H1 (cell line): ENCODE measurements at regions not wholly inside any gene's neighbourhood (a gene's known extent, or its start where the extent isn't known, plus 50 kb on each side); places are given as distances from the start of the nearest gene placed in this dataset.

Experiments used
- CTCF ChIA-PET: fragments of 300-600 bp; sonication (Branson Sonifier 250); formaldehyde crosslinking; loops from one replicate; lab custom pipeline; 2021; ENCODE audit not compliant: partially characterized antibody; lab: Charles Lee
- POLR2A ChIA-PET: fragments of 300-600 bp; sonication (Branson Sonifier 250); formaldehyde crosslinking; loops from one replicate; lab custom pipeline; 2021; ENCODE audit warnings: inconsistent platforms; ENCODE audit not compliant: partially characterized antibody; lab: Charles Lee
- DNase-seq, 2 experiments: peaks; one replicate each; pipeline versions ENCODE4 v3.0.0 to v3.0.0-alpha.2; 2010 to 2022; ENCODE audit warnings: low spot score in 2 of 2, low read depth in 1 of 2, mixed read lengths in 1 of 2
- FAIRE-seq: peaks from 2 replicates; lab custom pipeline; 2011; peaks lifted over from hg19 to GRCh38; lab: Jason Lieb, UNC
- H2AFZ ChIP-seq: 2 replicates; pipeline ENCODE4 v1.8.1; 2012; ENCODE audit warnings: low read length, inconsistent platforms
- H2AK5ac ChIP-seq: 2 replicates; pipeline ENCODE4 v1.6.1; 2013; ENCODE audit warnings: low read depth, low read length
- H2BK120ac ChIP-seq: replicated peaks from 2 replicates; pipeline ENCODE3; 2013; ENCODE audit warnings: low read depth, low read length, inconsistent platforms
- H2BK12ac ChIP-seq: 2 replicates; pipeline ENCODE4 v1.6.1; 2013; ENCODE audit warnings: low read depth, low read length
- H2BK15ac ChIP-seq: 2 replicates; pipeline ENCODE4 v1.6.1; 2013; ENCODE audit warnings: low read length
- H2BK20ac ChIP-seq: 2 replicates; pipeline ENCODE4 v1.6.1; 2013; ENCODE audit warnings: low read length
- H2BK5ac ChIP-seq: 2 replicates; pipeline ENCODE4 v1.6.1; 2013; ENCODE audit warnings: low read depth, low read length
- H3K14ac ChIP-seq: 2 replicates; pipeline ENCODE4 v1.6.1; 2013; ENCODE audit warnings: inconsistent platforms; ENCODE audit not compliant: insufficient read length
- H3K18ac ChIP-seq: 2 replicates; pipeline ENCODE4 v1.6.1; 2013; ENCODE audit warnings: low read length; ENCODE audit errors: extremely low read depth
- H3K23ac ChIP-seq: 2 replicates; pipeline ENCODE4 v1.6.1; 2013; ENCODE audit warnings: inconsistent platforms; ENCODE audit not compliant: insufficient read length
- H3K23me2 ChIP-seq: 2 replicates; pipeline ENCODE4 v1.6.1; 2013; ENCODE audit warnings: low read depth, low read length
- H3K27ac ChIP-seq: 2 replicates; pipeline ENCODE4 v1.6.1; 2011; ENCODE audit warnings: low read depth, low read length, inconsistent platforms
- H3K27me3 ChIP-seq, 4 experiments: replicated peaks in 1 of 4; 1 replicate in 1 of 4; 2 replicates in 3 of 4; pipeline versions ENCODE4 v1.6.1 to v1.8.1; 2011 to 2013; ENCODE audit warnings: low read length in 3 of 4, mild to moderate bottlenecking in 3 of 4, inconsistent platforms in 2 of 4, mixed read lengths in 2 of 4, moderate library complexity in 1 of 4; ENCODE audit not compliant: control insufficient read depth in 3 of 4, insufficient read depth in 3 of 4; ENCODE audit errors: extremely low read depth in 1 of 4
- H3K36me3 ChIP-seq, 4 experiments: 2 replicates each; pipeline versions ENCODE4 v1.6.1 to v1.8.1; 2011 to 2013; ENCODE audit warnings: mild to moderate bottlenecking in 4 of 4, low read length in 3 of 4, moderate library complexity in 2 of 4, control low read depth in 1 of 4, inconsistent platforms in 1 of 4; ENCODE audit not compliant: insufficient read depth in 4 of 4, control insufficient read depth in 2 of 4
- H3K4ac ChIP-seq: replicated peaks from 2 replicates; pipeline ENCODE3; 2013; ENCODE audit warnings: low read length, low read depth, mixed read lengths, inconsistent platforms; ENCODE audit not compliant: insufficient read length
- H3K4me1 ChIP-seq, 4 experiments: replicated peaks in 1 of 4; 1 replicate in 1 of 4; 2 replicates in 3 of 4; pipeline versions ENCODE4 v1.6.1 to v1.8.1; 2011 to 2013; ENCODE audit warnings: low read length in 3 of 4, inconsistent platforms in 2 of 4, mixed read lengths in 1 of 4; ENCODE audit not compliant: insufficient read depth in 4 of 4, control insufficient read depth in 3 of 4
- H3K4me2 ChIP-seq, 2 experiments: 2 replicates each; pipeline versions ENCODE4 v1.6.1 to v1.8.1; 2011 to 2013; ENCODE audit warnings: low read depth in 2 of 2, low read length in 2 of 2, control low read depth in 1 of 2, inconsistent platforms in 1 of 2, mild to moderate bottlenecking in 1 of 2; ENCODE audit not compliant: insufficient read depth in 1 of 2
- H3K4me3 ChIP-seq, 4 experiments: fragments of 200-600, 300-600 bp in 1 of 4; sonication (generic), shearing (Covaris generic), sonication (Bioruptor Twin) in 1 of 4; 2 replicates each; pipeline versions ENCODE4 v1.5.1 to v1.8.1; 2011 to 2016; ENCODE audit warnings: low read length in 4 of 4, low read depth in 3 of 4, control low read depth in 2 of 4, inconsistent platforms in 2 of 4, mild to moderate bottlenecking in 2 of 4, mixed read lengths in 1 of 4, moderate library complexity in 1 of 4; ENCODE audit not compliant: insufficient read depth in 2 of 4; ENCODE audit errors: extremely low read depth in 1 of 4
- H3K56ac ChIP-seq: replicated peaks from 2 replicates; pipeline ENCODE3; 2013; ENCODE audit warnings: low read depth, mild to moderate bottlenecking, mixed read lengths, low read length, inconsistent platforms; ENCODE audit not compliant: insufficient read length
- H3K79me1 ChIP-seq: 2 replicates; pipeline ENCODE4 v1.6.1; 2013; ENCODE audit warnings: low read depth, low read length, control low read depth
- H3K79me2 ChIP-seq, 2 experiments: 2 replicates each; pipeline versions ENCODE4 v1.6.1 to v1.8.1; 2012 to 2013; ENCODE audit warnings: low read length in 2 of 2, mild to moderate bottlenecking in 2 of 2, inconsistent platforms in 1 of 2; ENCODE audit not compliant: insufficient read depth in 2 of 2, control insufficient read depth in 1 of 2
- H3K9ac ChIP-seq, 4 experiments: replicated peaks in 1 of 4; 1 replicate in 1 of 4; 2 replicates in 3 of 4; pipeline versions ENCODE4 v1.6.1 to v1.8.1; 2011 to 2013; ENCODE audit warnings: low read depth in 3 of 4, low read length in 3 of 4, control low read depth in 2 of 4, mild to moderate bottlenecking in 2 of 4, moderate library complexity in 2 of 4, inconsistent platforms in 1 of 4; ENCODE audit errors: extremely low read depth in 1 of 4
- H3K9me3 ChIP-seq, 2 experiments: 2 replicates each; pipeline versions ENCODE4 v1.6.1 to v1.8.1; 2012 to 2013; ENCODE audit warnings: mild to moderate bottlenecking in 2 of 2, moderate library complexity in 2 of 2, control low read depth in 1 of 2, inconsistent platforms in 1 of 2, low read depth in 1 of 2, low read length in 1 of 2, mixed read lengths in 1 of 2; ENCODE audit not compliant: insufficient read depth in 2 of 2
- H4K20me1 ChIP-seq, 2 experiments: replicated peaks in 1 of 2; 2 replicates each; pipeline versions ENCODE3 to v1.8.1; 2011 to 2013; ENCODE audit warnings: inconsistent platforms in 2 of 2, low read length in 2 of 2, mild to moderate bottlenecking in 1 of 2; ENCODE audit not compliant: insufficient read depth in 2 of 2, control insufficient read depth in 1 of 2
- H4K5ac ChIP-seq: 2 replicates; pipeline ENCODE4 v1.6.1; 2013; ENCODE audit warnings: low read length, low read depth, mixed read lengths, inconsistent platforms; ENCODE audit not compliant: insufficient read length
- H4K8ac ChIP-seq: 2 replicates; pipeline ENCODE4 v1.8.0; 2013; ENCODE audit warnings: mild to moderate bottlenecking, moderate library complexity, low read length, inconsistent platforms; ENCODE audit not compliant: insufficient read depth; ENCODE audit errors: extremely low read depth
- H4K91ac ChIP-seq: replicated peaks from 2 replicates; pipeline ENCODE3; 2013; ENCODE audit warnings: low read length, mixed read lengths, inconsistent platforms; ENCODE audit not compliant: insufficient read length
- ASH2L ChIP-seq: fragments of 200-600, 300-600 bp; sonication (generic); IDR thresholded peaks from one replicate; pipeline ENCODE4 v1.7.1; 2017; ENCODE audit warnings: low read length
- CHD7 ChIP-seq: fragments of 300-600 bp; sonication (generic); IDR thresholded peaks from 2 replicates; pipeline ENCODE4 v1.7.1; 2012; ENCODE audit warnings: low read length, moderate library complexity, mild to moderate bottlenecking, inconsistent platforms; ENCODE audit not compliant: insufficient replicate concordance

GRCh38 chr13:64591971-64592370 lies 2638.2 kb downstream of the PCDH9 start:
- no peak overlapping the region; the same call in 1 of the 2 replicates for H2AFZ ChIP-seq
- TF ChIP-seq ASH2L = no peak
- TF ChIP-seq CHD7 = no peak

More at GRCh38 chr13:64591971-64592370, 2638.2 kb downstream of the PCDH9 start:
- Histone ChIP-seq H3K4me2 (no peak overlapping the region), H2BK20ac (no peak overlapping the region), H3K9me3 (no peaks in the 10 kb centered on the region), H4K20me1 (no peaks in the 10 kb centered on the region), H2BK12ac (no peak overlapping the region), H2AK5ac (no peak overlapping the region), H3K14ac (no peak overlapping the region), H3K4me3 (no peak overlapping the region), H3K36me3 (no peaks in the 10 kb centered on the region), H3K56ac (no peak overlapping the region), H3K79me2 (no peaks in the 10 kb centered on the region), H3K79me1 (no peaks in the 10 kb centered on the region), H2BK15ac (no peak overlapping the region), H3K4ac (no peak overlapping the region), H3K23me2 (no peaks in the 10 kb centered on the region), H4K8ac (no peak overlapping the region), H2BK5ac (no peak overlapping the region), H3K18ac (no peak overlapping the region), H3K9ac (no peak overlapping the region), H4K5ac (no peak overlapping the region), H3K27ac (no peak overlapping the region), H3K4me1 (no peaks in the 10 kb centered on the region), H3K27me3 (no peaks in the 10 kb centered on the region), H2BK120ac (no peak overlapping the region), H3K23ac (no peak overlapping the region), H4K91ac (no peak overlapping the region)
- FAIRE-seq (no peak), DNase-seq (no peak)
- ChIA-PET CTCF (no interaction called here), POLR2A (no interaction called here)
